GM23248 (cell line): ENCODE measurements at regions not wholly inside any gene's neighbourhood (a gene's known extent, or its start where the extent isn't known, plus 50 kb on each side); places are given as distances from the start of the nearest gene placed in this dataset.
"Not testable (repeated sequence)": the region's sequence is repeated elsewhere in the genome, so short reads cannot be mapped to it uniquely, and the experiment has no call there.

Experiments used
- DNase-seq: peaks from one replicate; pipeline ENCODE4 v3.0.0-alpha.2; 2015
- H2AFZ ChIP-seq: fragments of 200-600 bp; sonication (generic); 2 replicates; pipeline ENCODE4 v1.6.1; 2016; ENCODE audit warnings: antibody characterized with exemption
- H3F3A ChIP-seq: fragments of 200-600 bp; sonication (generic); 2 replicates; pipeline ENCODE4 v1.6.1; 2016; ENCODE audit warnings: mild to moderate bottlenecking, antibody characterized with exemption, mixed run types; ENCODE audit not compliant: insufficient read depth
- H3K27ac ChIP-seq: fragments of 200-600 bp; sonication (generic); 2 replicates; pipeline ENCODE4 v1.5.1; 2016; ENCODE audit warnings: mild to moderate bottlenecking
- H3K27me3 ChIP-seq: fragments of 200-600 bp; sonication (generic); replicated peaks from 2 replicates; pipeline ENCODE4 v1.6.1; 2016; ENCODE audit warnings: mild to moderate bottlenecking; ENCODE audit not compliant: insufficient read depth
- H3K36me3 ChIP-seq: fragments of 200-600 bp; sonication (generic); 2 replicates; pipeline ENCODE4 v1.6.1; 2016; ENCODE audit warnings: low read depth, mild to moderate bottlenecking
- H3K4me1 ChIP-seq: fragments of 200-600 bp; sonication (generic); 2 replicates; pipeline ENCODE4 v1.6.1; 2016; ENCODE audit warnings: mild to moderate bottlenecking; ENCODE audit not compliant: insufficient read depth
- H3K4me2 ChIP-seq: fragments of 200-600 bp; sonication (generic); one replicate; pipeline ENCODE4 v1.6.1; 2016; ENCODE audit warnings: mild to moderate bottlenecking; ENCODE audit not compliant: unreplicated experiment
- H3K4me3 ChIP-seq: fragments of 200-600 bp; sonication (generic); 2 replicates; pipeline ENCODE4 v1.5.1; 2016; ENCODE audit warnings: mild to moderate bottlenecking
- H3K79me2 ChIP-seq: fragments of 200-600 bp; sonication (generic); 2 replicates; pipeline ENCODE4 v1.6.1; 2016; ENCODE audit warnings: mild to moderate bottlenecking; ENCODE audit not compliant: insufficient read depth
- H3K9ac ChIP-seq: fragments of 200-600 bp; sonication (generic); 2 replicates; pipeline ENCODE4 v1.6.1; 2016; ENCODE audit warnings: mild to moderate bottlenecking
- H3K9me2 ChIP-seq: fragments of 200-600 bp; sonication (generic); 2 replicates; pipeline ENCODE4 v1.6.1; 2016; ENCODE audit warnings: mixed run types, mild to moderate bottlenecking, moderate library complexity; ENCODE audit not compliant: insufficient read depth
- H3K9me3 ChIP-seq: fragments of 200-600 bp; sonication (generic); one replicate; pipeline ENCODE4 v1.6.1; 2017; ENCODE audit warnings: low read depth
- H4K20me1 ChIP-seq: fragments of 200-600 bp; sonication (generic); 2 replicates; pipeline ENCODE4 v1.6.0; 2016; ENCODE audit not compliant: insufficient read depth
- EZH2 ChIP-seq: fragments of 200-600 bp; sonication (generic); IDR thresholded peaks from 2 replicates; pipeline ENCODE4 v1.6.1; 2018; ENCODE audit warnings: antibody characterized with exemption, mild to moderate bottlenecking; ENCODE audit not compliant: insufficient read depth, poor library complexity, severe bottlenecking
- EZH2phosphoT487 ChIP-seq: fragments of 200-600 bp; sonication (generic); IDR thresholded peaks from 2 replicates; pipeline ENCODE4 v1.6.1; 2018; ENCODE audit warnings: antibody characterized with exemption, moderate library complexity, mild to moderate bottlenecking, low read depth; ENCODE audit not compliant: insufficient read depth
- WGBS, 2 experiments: methylation state at CpG; one replicate each; pipeline ENCODE4 v1.1.6; 2015 to 2017; ENCODE audit warnings: low lambda C conversion rate in 2 of 2, low coverage in 1 of 2; ENCODE audit errors: missing lambda C conversion rate in 2 of 2; 5-methylcytosine and 5-hydroxymethylcytosine counted together
- in situ Hi-C: fragments of 300-500 bp; cut with MboI; formaldehyde crosslinking; loops from 2 replicates; pipeline ENCODE4 v1.15.0; 2020

- no peaks in the 10 kb centered on the region for H3K9me2 ChIP-seq
- no peaks in the 10 kb centered on the region for H3F3A ChIP-seq
- H2AFZ ChIP-seq, result no peak overlapping the region
- no peak overlapping the region for H3K4me3 ChIP-seq
- H3K27ac ChIP-seq, result no peak overlapping the region
- no peaks in the 10 kb centered on the region for H3K9me3 ChIP-seq
- no peaks in the 10 kb centered on the region for H3K79me2 ChIP-seq
- WGBS, 2 experiments, result 3 to 12% methylated on average over 2 of the region's 2 CpGs
- H3K9ac ChIP-seq, result no peak overlapping the region
- in situ Hi-C loops, result no loop called here
- H3K4me1 ChIP-seq, result no peaks in the 10 kb centered on the region
- TF ChIP-seq EZH2 (no peak), EZH2phosphoT487 (no peak)
- H3K4me2 ChIP-seq, result no peak overlapping the region
- no peak for DNase-seq
- H3K27me3 ChIP-seq, result no peaks in the 10 kb centered on the region
- no peaks in the 10 kb centered on the region for H3K36me3 ChIP-seq
- H4K20me1 ChIP-seq, result no peaks in the 10 kb centered on the region
Observed at GRCh38 chr3:6066397-6066796, 794.5 kb upstream of the GRM7 start.

GRCh38 chr3:6066868-6067578 lies 793.9 kb upstream of the GRM7 start:
- H3K4me2 ChIP-seq, H3K27me3 ChIP-seq, H3K9me3 ChIP-seq, H3F3A ChIP-seq, H3K9me2 ChIP-seq, H3K27ac ChIP-seq, H3K4me3 ChIP-seq, H3K36me3 ChIP-seq, H3K79me2 ChIP-seq, H2AFZ ChIP-seq, H3K9ac ChIP-seq, H4K20me1 ChIP-seq, H3K4me1 ChIP-seq, in situ Hi-C loops, DNase-seq: not testable (repeated sequence)
- WGBS, 2 experiments, result 56 to 60% methylated on average over 17 of the region's 17 CpGs

- H3F3A ChIP-seq, result no peaks in the 10 kb centered on the region
- no peaks in the 10 kb centered on the region for H3K9me3 ChIP-seq
- H3K4me3 ChIP-seq, result no peak overlapping the region
- no peaks in the 10 kb centered on the region for H4K20me1 ChIP-seq
- no peak overlapping the region for H3K27ac ChIP-seq
- H2AFZ ChIP-seq, result no peak overlapping the region
- no peak overlapping the region for H3K4me2 ChIP-seq
- no peaks in the 10 kb centered on the region for H3K36me3 ChIP-seq
- H3K4me1 ChIP-seq, result no peaks in the 10 kb centered on the region
- no peak for DNase-seq
- H3K27me3 ChIP-seq, result no peaks in the 10 kb centered on the region
- 10 to 27% methylated on average over 2 of the region's 2 CpGs for WGBS, 2 experiments
- H3K9ac ChIP-seq, result no peak overlapping the region
- no peak for TF ChIP-seq EZH2
- no peak for TF ChIP-seq EZH2phosphoT487
- no peaks in the 10 kb centered on the region for H3K79me2 ChIP-seq
- in situ Hi-C loops, result no loop called here
- H3K9me2 ChIP-seq, result no peaks in the 10 kb centered on the region
Observed at GRCh38 chr3:6074952-6075351, 786.0 kb upstream of the GRM7 start.

- Histone ChIP-seq H3K4me1 (no peaks in the 10 kb centered on the region), H3K4me3 (no peak overlapping the region), H3K36me3 (no peaks in the 10 kb centered on the region), H4K20me1 (no peaks in the 10 kb centered on the region), H3K9me3 (no peaks in the 10 kb centered on the region), H3K27me3 (no peaks in the 10 kb centered on the region), H3K9me2 (no peaks in the 10 kb centered on the region), H3K4me2 (no peak overlapping the region), H3K79me2 (no peaks in the 10 kb centered on the region), H3F3A (no peaks in the 10 kb centered on the region), H3K27ac (no peak overlapping the region), H2AFZ (no peak overlapping the region), H3K9ac (no peak overlapping the region)
- no peak for DNase-seq
- in situ Hi-C loops, result no loop called here
- TF ChIP-seq EZH2 (no peak), EZH2phosphoT487 (no peak)
- WGBS, 2 experiments, result 4 to 9% methylated on average over 4 of the region's 4 CpGs
Observed at GRCh38 chr3:6078436-6078835, 782.5 kb upstream of the GRM7 start.

- Histone ChIP-seq H3K79me2 (no peaks in the 10 kb centered on the region), H4K20me1 (no peaks in the 10 kb centered on the region), H3K27me3 (no peaks in the 10 kb centered on the region), H3K4me2 (no peak overlapping the region), H3K4me1 (no peaks in the 10 kb centered on the region), H3K4me3 (no peak overlapping the region), H3F3A (no peaks in the 10 kb centered on the region), H3K9ac (no peak overlapping the region), H3K36me3 (no peaks in the 10 kb centered on the region), H3K9me3 (no peaks in the 10 kb centered on the region), H3K9me2 (no peaks in the 10 kb centered on the region), H3K27ac (no peak overlapping the region), H2AFZ (no peak overlapping the region)
- in situ Hi-C loops, result no loop called here
- no peak for DNase-seq
- WGBS, 2 experiments, result 13 to 19% methylated on average over 4 of the region's 4 CpGs
- no peak for TF ChIP-seq EZH2phosphoT487
- TF ChIP-seq EZH2, result no peak
Observed at GRCh38 chr3:6079011-6079410, 781.9 kb upstream of the GRM7 start.
